Fibroblast of the aortic adventitia (primary cell): ENCODE measurements at regions not wholly inside any gene's neighbourhood (a gene's known extent, or its start where the extent isn't known, plus 50 kb on each side); places are given as distances from the start of the nearest gene placed in this dataset.

Experiments used
- DNase-seq: peaks from one replicate; pipeline ENCODE4 v3.0.0-alpha.2; 2010; ENCODE audit warnings: low read depth
- H3K4me3 ChIP-seq: 2 replicates; pipeline ENCODE4 v1.5.1; 2011; ENCODE audit warnings: low read depth, mild to moderate bottlenecking, control low read depth, low read length, moderate library complexity
- TF ChIP-seq, protein P1 (sequence below): IDR thresholded peaks from 2 replicates; pipeline ENCODE4 v1.5.1; 2011; ENCODE audit warnings: mild to moderate bottlenecking, low read length, control low read depth, inconsistent platforms; ENCODE audit not compliant: insufficient read depth

DNA sequence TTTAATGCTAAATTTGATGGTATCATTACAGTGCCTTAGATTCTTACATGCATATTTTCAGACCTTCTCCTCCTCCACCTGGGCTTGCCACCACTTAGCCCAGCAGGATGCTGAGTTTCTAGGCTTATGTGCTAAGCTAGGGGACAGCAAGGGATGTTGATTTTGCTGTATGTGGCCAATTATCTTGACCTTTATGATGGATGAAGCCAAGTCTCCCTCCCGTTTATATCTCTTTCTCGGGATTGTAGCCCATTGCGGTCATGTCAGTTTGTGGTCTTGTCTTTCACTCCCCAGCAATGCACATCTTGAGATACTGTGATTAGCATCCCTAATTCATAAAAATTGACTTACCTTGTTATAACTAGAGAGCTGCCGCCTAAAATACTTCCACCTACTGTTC lies 278.7 kb upstream of the SOX2 start:
- no peak overlapping the region for H3K4me3 ChIP-seq
- no peak for DNase-seq
- TF ChIP-seq, protein P1, sequence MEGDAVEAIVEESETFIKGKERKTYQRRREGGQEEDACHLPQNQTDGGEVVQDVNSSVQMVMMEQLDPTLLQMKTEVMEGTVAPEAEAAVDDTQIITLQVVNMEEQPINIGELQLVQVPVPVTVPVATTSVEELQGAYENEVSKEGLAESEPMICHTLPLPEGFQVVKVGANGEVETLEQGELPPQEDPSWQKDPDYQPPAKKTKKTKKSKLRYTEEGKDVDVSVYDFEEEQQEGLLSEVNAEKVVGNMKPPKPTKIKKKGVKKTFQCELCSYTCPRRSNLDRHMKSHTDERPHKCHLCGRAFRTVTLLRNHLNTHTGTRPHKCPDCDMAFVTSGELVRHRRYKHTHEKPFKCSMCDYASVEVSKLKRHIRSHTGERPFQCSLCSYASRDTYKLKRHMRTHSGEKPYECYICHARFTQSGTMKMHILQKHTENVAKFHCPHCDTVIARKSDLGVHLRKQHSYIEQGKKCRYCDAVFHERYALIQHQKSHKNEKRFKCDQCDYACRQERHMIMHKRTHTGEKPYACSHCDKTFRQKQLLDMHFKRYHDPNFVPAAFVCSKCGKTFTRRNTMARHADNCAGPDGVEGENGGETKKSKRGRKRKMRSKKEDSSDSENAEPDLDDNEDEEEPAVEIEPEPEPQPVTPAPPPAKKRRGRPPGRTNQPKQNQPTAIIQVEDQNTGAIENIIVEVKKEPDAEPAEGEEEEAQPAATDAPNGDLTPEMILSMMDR = no peak

DNA sequence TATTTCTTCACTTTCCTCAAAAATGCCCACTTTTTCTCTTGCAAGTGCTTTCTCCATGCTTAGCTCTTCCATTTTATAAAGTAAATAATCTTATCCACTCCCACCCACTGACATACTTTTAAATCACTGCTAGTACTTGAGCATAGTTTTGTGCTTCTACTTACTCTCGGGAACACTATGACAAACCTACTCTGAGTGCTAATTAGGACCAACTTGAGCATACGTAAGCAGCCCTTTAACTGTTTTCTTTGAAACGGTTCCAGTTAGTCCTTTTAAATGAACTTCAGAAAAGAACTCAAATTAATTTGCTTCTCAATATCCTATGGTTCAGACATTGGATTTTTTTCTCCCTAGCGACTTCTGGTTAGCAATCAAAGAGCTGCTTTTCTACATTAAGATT lies 280.0 kb upstream of the SOX2 start:
- TF ChIP-seq, protein P1 = no peak
- H3K4me3 ChIP-seq = no peak overlapping the region
- DNase-seq = no peak

DNA sequence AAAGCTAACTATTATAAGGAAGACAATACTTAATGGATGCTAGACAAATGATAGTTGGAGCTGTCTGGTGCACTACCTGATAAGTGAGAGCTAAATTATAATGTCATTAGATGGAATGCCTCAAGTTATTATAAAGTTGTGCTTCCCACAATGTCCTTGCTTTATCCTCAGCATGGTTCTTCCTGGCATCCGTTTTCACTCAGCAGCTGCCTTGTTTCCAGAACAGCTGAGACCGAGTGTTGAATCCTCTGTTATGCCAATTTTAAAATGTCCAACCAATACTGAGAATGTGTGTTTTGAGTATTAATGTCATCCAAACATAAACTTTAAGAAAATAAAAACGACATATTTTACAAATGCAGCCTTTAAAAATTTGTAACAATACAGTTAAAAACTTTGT lies 286.7 kb upstream of the SOX2 start:
- no peak overlapping the region for H3K4me3 ChIP-seq
- TF ChIP-seq, protein P1 = no peak
- DNase-seq = no peak

DNA sequence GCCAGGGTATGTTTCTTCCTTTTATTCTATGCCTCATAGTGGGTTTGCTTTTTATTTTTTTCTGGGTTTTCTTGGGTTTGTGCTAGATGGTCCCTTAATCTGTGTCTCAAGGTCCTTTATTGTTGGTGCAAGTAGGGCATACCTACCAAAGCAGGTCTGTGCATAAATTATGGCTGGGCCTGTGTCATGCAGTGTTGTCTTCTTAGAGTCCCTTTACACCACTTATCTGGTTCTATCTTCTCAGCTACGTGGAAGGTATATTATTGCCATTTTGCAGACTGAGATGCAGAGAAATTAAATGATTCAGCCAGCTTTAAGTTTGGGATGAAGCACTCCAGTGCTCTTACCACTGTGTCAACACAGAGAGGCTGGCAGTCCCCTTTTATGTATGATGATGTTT lies 293.5 kb upstream of the SOX2 start:
- TF ChIP-seq, protein P1 = no peak
- DNase-seq = no peak
- H3K4me3 ChIP-seq = no peak overlapping the region

DNA sequence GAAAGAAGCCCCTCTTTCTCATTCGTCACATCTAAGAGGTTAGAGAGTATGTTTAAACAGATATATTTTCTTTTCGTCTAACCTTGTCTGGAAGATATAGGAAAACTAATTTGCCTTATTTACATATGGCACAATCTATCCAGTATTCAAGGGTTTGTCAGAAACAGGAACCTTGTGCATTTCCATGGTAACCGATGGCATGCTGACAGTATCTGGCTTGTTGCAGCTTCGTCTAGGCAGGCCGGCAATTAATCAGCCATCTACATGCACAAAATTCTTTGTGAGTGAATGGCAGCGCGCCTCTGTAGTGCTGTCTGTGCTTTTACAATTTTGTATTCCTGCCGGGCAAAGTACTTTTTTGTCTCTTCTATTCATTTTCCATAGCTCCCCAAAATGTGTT lies 294.0 kb upstream of the SOX2 start:
- no peak overlapping the region for H3K4me3 ChIP-seq
- peak; percentile 13 for DNase-seq
- TF ChIP-seq, protein P1 = no peak

DNA sequence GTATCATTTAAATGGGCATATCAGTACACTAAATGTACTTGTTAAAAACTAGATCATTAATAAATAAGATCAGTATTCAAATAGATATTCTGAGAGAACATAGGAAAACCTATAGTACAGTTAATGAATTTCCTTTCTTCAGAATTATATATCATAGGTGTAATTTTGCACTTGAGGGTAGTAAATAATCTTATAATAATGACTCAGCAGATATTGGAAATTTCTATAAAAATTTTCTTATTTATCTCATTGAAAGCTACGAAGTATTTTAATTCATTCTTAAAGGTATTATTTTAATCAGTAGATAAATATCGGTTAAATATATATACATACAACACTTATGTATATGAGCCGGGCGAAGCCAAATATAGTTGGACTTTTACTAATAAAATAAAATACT lies 300.9 kb upstream of the SOX2 start:
- no peak overlapping the region for H3K4me3 ChIP-seq
- DNase-seq = no peak
- TF ChIP-seq, protein P1 = no peak

DNA sequence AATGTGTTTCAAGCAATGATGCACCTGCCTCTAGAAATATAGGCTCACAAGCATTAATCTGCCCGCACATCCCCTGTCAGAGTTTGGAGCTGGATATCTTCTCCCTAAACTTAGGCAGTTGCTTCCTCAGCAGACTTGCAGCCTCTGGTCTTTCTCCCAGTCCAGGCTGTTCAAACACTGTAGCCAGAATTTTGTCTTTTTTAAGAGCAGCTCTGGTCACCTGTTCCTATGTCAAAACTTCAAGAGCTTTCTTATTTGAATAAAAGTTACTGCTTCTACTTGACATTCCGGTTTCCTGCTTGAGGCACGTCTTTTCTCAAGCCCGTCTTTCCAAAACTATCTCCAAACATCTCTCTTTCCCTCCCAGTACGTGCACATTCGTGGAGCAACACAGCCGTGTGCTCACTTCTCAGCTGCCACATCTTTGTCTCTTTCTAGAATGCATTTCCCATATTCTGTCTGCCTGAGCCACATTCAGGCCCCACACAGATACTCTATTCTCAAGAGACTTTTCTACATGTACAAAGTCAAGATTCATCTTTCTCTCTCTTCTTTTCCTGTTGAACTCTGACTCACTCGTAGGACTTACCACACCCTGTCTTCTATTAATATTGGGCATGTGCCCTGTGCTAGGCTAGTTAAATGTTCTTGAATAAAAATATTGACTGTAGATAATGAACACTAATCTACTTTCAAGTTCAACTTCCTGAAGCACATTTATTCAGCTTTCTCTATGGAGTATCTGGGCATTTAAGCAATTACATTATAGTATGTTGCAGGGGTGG lies 307.7 kb upstream of the SOX2 start:
- no peak overlapping the region for H3K4me3 ChIP-seq
- DNase-seq = peak; percentile 21
- TF ChIP-seq, protein P1 = no peak
